ENCODE measurements at regions not wholly inside any gene's neighbourhood (a gene's known extent, or its start where the extent isn't known, plus 50 kb on each side); places are given as distances from the start of the nearest gene placed in this dataset.

DNA sequence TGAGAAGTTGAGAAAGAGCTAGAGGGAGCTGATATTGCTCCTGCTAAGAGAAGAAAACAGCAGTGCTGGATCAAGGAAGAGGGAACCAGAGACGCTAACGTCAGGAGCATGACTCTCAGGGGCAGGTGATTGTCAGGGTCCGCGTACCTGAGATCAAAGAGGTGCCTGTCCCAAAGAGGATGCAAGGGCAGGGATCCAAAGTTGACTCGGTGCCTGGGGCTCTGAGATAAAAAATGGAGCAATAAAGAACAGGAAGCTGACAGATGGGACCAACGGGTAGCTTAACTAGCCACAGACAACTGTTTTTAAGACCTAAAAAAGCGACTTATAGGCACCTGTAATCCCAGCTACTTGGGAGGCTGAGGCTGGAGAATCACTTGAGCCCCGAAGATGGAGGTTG lies 517.8 kb downstream of the IRX1 start:
- no peak overlapping the region for H3K4me3 ChIP-seq
- no peak for DNase-seq (ENCODE audit: low read depth in 1 of 2, low spot score in 2 of 2)
- H3K9me3 ChIP-seq (replicated peaks) = peaks cover 36% of the 10 kb centered on the region
- no peaks in the 10 kb centered on the region for H3K27me3 ChIP-seq (replicated peaks)
- no peaks in the 10 kb centered on the region for H3K4me1 ChIP-seq (replicated peaks)
- H3K36me3 ChIP-seq = no peaks in the 10 kb centered on the region
- H3K27ac ChIP-seq = no peak overlapping the region

DNA sequence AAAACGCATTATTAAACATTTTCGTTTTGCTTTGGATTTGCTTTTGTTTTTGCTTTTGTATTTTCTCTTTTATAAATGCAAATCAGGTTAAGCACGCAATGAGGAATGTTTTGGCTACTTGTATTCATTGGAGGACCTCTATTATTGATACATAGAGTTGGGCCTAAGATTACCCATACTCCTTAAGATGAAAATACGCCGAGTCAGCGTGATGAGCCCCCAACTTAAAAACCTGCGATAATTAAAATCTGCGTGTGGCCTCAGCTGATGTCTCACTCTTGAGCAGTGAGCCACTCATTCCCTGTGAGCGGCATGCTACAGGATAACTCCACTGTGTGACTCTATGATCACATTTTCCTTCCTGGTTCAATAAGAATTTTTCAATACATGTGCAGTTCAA lies 518.3 kb downstream of the IRX1 start:
- H3K4me3 ChIP-seq = no peak overlapping the region
- peaks cover 37% of the 10 kb centered on the region for H3K9me3 ChIP-seq (replicated peaks)
- no peak overlapping the region for H3K27ac ChIP-seq
- no peak for DNase-seq (ENCODE audit: low read depth in 1 of 2, low spot score in 2 of 2)
- no peaks in the 10 kb centered on the region for H3K36me3 ChIP-seq
- H3K4me1 ChIP-seq (replicated peaks) = no peaks in the 10 kb centered on the region
- H3K27me3 ChIP-seq (replicated peaks) = no peaks in the 10 kb centered on the region

DNA sequence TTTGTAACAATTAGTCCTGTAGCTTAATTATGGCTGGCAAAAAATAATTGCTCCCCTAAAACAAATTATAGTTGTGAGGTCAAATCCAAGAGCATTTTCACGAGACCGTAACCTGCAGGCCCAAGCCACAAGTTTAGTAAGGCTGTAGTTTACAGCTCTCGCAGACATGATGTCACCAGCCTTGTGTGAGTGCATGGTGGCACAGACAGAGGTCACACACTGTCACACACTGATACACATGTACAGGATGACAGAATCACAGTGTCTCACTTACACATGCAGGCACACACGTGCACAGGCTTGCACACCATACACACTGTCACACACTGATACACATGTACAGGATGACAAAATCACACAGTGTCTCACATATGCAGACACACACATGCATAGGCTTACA lies 518.8 kb downstream of the IRX1 start:
- Histone ChIP-seq H3K27me3 (replicated peaks) (no peaks in the 10 kb centered on the region), H3K27ac (no peak overlapping the region), H3K9me3 (replicated peaks) (peaks cover 42% of the 10 kb centered on the region), H3K4me3 (no peak overlapping the region), H3K4me1 (replicated peaks) (no peaks in the 10 kb centered on the region), H3K36me3 (no peaks in the 10 kb centered on the region)
- DNase-seq (ENCODE audit: low read depth in 1 of 2, low spot score in 2 of 2) = no peak

DNA sequence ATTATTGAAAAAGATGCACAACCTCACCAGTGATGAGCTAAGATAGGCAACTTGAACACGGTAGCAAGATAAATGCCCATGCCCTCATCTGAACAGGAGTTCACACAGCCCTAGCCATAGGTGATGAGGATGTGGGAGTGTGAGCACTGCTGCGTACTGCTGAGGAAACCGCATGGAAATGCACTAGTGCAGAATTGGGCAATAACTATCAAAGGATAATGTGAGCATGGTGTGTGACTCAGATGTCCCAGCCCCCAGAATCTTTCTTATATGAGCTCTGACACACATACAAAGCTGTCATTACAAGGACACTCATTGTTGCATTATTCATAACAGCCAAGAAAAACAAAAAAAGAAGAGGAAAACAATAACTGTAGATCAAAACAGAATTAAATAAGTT lies 521.2 kb downstream of the IRX1 start:
- Histone ChIP-seq H3K27me3 (replicated peaks) (no peaks in the 10 kb centered on the region), H3K9me3 (replicated peaks) (peaks cover 44% of the 10 kb centered on the region), H3K4me3 (no peak overlapping the region), H3K4me1 (replicated peaks) (no peaks in the 10 kb centered on the region), H3K36me3 (no peaks in the 10 kb centered on the region), H3K27ac (no peak overlapping the region)
- no peak for DNase-seq (ENCODE audit: low read depth in 1 of 2, low spot score in 2 of 2)

DNA sequence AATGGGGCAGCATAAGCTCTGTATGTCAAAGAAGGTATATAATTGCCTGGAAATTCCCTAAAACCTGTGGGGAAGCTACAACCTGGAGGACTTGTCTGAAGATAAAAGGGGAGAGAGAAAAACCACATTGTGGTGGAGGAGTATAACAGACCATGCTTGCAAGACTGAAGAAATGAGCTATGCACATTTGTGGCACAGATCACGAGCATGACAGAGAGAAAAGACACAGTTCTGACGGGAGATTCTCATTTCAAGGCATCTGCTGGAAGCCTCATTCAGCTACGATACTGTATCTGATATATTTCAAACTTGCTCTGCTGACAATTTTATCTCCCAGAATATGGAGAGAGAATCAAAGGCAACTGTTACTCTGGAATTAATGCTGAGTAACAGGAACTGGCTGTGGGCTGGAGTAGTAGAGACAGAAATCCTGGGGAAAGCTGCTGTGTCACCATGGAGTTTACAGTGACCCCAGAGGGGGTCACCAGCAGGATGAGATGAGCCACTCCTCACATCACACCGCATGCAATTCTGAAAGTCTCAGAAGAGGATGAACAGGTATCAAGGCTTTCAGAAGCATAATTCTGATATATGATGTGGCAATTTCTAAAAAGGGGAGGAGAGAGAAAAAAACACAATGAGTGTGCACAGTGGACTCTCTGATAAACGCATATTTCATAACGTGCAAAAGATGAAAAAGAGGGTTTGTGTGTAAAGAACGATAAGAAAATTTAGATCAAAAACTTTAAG lies 528.8 kb downstream of the IRX1 start:
- peaks cover 21% of the 10 kb centered on the region for H3K9me3 ChIP-seq (replicated peaks)
- H3K27me3 ChIP-seq (replicated peaks) = no peaks in the 10 kb centered on the region
- no peak for DNase-seq (ENCODE audit: low read depth in 1 of 2, low spot score in 2 of 2)
- no peak overlapping the region for H3K4me3 ChIP-seq
- H3K4me1 ChIP-seq (replicated peaks) = no peaks in the 10 kb centered on the region
- no peaks in the 10 kb centered on the region for H3K36me3 ChIP-seq
- H3K27ac ChIP-seq = no peak overlapping the region

DNA sequence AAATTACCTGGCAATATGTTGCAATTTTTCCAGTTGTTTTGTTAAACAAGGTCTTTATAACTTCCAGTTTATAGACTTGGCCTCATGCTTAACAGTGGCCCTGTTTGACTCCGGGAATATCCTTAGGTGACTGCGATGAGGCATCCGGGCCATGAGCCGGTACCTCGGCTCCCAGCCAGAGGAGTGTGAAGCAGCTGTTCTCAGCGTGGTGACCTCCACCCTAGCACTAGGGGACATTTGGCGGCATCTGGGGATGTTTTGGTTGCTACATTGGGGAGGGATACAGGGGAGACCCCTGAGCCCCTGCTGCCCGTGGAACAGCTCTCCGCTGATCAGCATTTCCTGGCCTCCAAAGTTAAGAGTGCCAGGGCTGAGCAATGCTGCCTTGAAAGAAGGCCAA lies 533.4 kb downstream of the IRX1 start:
- DNase-seq (ENCODE audit: low read depth in 1 of 2, low spot score in 2 of 2) = no peak
- no peak overlapping the region for H3K4me3 ChIP-seq
- no peaks in the 10 kb centered on the region for H3K36me3 ChIP-seq
- H3K9me3 ChIP-seq (replicated peaks) = peaks cover 20% of the 10 kb centered on the region
- H3K27me3 ChIP-seq (replicated peaks) = no peaks in the 10 kb centered on the region
- H3K4me1 ChIP-seq (replicated peaks) = no peaks in the 10 kb centered on the region
- no peak overlapping the region for H3K27ac ChIP-seq

DNA sequence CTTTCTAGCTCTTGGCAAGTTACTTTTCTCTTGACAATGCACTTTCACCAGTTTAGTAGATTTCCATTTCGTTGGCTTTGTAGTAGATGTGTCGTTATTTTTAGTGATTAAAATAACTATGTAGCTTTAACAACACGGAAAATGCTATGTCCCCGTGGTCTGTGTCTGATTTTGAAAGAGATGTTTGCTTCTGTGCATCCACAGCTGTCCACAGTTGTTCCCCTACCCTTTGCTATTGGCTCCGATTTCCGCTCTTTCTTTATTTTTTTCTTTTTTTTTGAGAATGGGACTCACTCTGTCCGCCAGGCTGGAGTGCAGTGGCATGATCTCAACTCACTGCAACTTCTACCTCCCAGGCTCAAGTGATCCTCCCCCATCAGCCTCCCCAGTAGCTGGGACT lies 533.9 kb downstream of the IRX1 start:
- DNase-seq (ENCODE audit: low read depth in 1 of 2, low spot score in 2 of 2) = no peak
- H3K4me3 ChIP-seq = no peak overlapping the region
- no peaks in the 10 kb centered on the region for H3K4me1 ChIP-seq (replicated peaks)
- peaks cover 20% of the 10 kb centered on the region for H3K9me3 ChIP-seq (replicated peaks)
- no peaks in the 10 kb centered on the region for H3K27me3 ChIP-seq (replicated peaks)
- no peak overlapping the region for H3K27ac ChIP-seq
- H3K36me3 ChIP-seq = no peaks in the 10 kb centered on the region

DNA sequence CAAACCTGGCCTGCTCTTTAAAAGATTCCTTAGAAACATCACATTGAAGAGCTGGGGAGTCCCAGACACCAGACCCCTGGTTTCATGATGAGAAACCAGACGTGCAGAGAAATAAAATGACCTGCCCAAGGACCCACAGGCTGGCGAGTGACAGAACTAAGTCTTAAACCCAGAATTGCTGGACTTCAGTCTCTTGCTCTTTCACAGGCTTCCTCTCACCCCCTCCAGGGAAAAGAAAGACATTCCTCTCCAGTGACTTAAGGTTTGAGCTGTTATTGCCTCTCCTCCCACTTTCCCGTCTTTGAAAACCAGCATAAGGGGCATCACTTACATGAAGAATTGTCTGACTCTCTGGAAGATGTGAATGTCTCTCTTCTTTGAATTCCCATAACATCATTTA lies 535.2 kb downstream of the IRX1 start:
- Histone ChIP-seq H3K27ac (no peak overlapping the region), H3K4me3 (no peak overlapping the region), H3K27me3 (replicated peaks) (no peaks in the 10 kb centered on the region), H3K9me3 (replicated peaks) (peaks cover 10% of the 10 kb centered on the region), H3K4me1 (replicated peaks) (no peaks in the 10 kb centered on the region), H3K36me3 (no peaks in the 10 kb centered on the region)
- DNase-seq (ENCODE audit: low read depth in 1 of 2, low spot score in 2 of 2) = no peak

DNA sequence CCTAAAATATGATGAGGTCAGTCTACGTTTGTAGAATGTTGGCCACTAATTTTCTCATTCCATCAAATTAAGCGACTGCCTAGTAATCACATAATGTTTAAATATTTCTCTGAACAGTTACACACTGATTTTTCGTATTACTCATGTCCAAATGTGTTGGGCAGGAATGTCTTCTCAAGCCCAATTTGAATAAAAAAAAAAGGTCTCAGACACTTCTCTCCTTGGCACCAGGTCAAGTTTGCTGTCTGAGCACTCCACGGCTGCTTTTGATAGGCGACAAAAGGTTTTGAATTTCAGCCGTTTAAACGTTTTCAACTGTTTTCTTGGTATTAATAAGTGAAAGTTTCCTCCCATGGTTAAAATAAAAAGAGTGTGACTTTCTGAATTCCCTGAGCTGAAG lies 542.1 kb downstream of the IRX1 start:
- H3K4me1 ChIP-seq (replicated peaks) = no peaks in the 10 kb centered on the region
- H3K27ac ChIP-seq = no peak overlapping the region
- no peak for DNase-seq (ENCODE audit: low read depth in 1 of 2, low spot score in 2 of 2)
- H3K27me3 ChIP-seq (replicated peaks) = no peaks in the 10 kb centered on the region
- peaks cover 9% of the 10 kb centered on the region for H3K9me3 ChIP-seq (replicated peaks)
- no peak overlapping the region for H3K4me3 ChIP-seq
- H3K36me3 ChIP-seq = no peaks in the 10 kb centered on the region

DNA sequence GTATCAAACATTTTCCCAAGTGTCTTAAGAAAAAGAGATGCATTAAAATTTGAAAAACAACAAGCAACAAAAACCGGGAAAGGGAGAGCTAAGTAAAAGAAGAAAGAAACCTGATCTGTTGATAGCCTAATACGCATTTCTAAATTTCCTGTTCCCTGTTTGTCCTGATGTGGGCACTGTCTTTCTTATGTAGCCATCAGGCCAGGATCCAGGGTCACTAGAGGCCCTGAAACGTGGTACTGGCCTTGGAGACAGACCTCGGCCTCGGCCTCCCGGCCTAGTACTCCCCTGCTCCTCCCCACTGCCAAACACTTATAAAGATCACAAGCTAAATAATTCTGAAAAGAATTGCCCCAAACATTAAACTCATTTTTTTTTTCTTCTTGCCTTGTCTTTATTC lies 547.2 kb downstream of the IRX1 start:
- Histone ChIP-seq H3K27me3 (replicated peaks) (no peaks in the 10 kb centered on the region), H3K36me3 (no peaks in the 10 kb centered on the region), H3K9me3 (replicated peaks) (peaks cover 16% of the 10 kb centered on the region), H3K4me3 (no peak overlapping the region), H3K27ac (no peak overlapping the region), H3K4me1 (replicated peaks) (no peaks in the 10 kb centered on the region)
- no peak for DNase-seq (ENCODE audit: low read depth in 1 of 2, low spot score in 2 of 2)

DNA sequence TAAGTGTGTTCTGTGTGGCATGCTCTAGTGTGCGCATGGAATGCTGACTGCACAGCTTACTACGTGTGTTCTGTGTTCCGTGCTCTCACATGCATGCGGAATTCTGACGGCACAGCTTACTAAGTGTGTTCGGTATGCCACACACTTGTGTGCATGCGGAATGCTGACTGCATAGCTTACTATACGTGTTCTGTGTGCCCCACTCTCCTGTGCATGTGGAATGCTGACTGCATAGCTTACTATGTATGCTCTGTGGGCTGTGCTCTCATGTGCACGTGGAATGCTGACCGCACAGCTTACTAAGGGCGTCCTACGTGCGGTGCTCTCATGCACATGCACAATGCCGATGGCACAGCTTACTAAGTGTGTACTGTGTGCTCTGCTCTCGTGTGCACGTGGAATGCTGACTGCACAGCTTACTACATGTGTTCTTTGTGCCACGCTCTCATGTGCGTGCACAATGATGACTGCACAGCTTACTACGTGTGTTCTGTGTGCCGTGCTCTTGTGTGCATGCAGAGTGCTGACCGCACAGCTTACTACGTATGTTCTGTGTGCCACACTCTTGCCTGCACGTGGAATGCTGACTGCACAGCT lies 548.9 kb downstream of the IRX1 start:
- Histone ChIP-seq H3K4me1 (replicated peaks) (no peaks in the 10 kb centered on the region), H3K27ac (no peak overlapping the region), H3K4me3 (no peak overlapping the region), H3K9me3 (replicated peaks) (peaks cover 10% of the 10 kb centered on the region; the same call in 1 of the 2 replicates), H3K27me3 (replicated peaks) (no peaks in the 10 kb centered on the region), H3K36me3 (no peaks in the 10 kb centered on the region)
- DNase-seq (ENCODE audit: low read depth in 1 of 2, low spot score in 2 of 2) = no peak

DNA sequence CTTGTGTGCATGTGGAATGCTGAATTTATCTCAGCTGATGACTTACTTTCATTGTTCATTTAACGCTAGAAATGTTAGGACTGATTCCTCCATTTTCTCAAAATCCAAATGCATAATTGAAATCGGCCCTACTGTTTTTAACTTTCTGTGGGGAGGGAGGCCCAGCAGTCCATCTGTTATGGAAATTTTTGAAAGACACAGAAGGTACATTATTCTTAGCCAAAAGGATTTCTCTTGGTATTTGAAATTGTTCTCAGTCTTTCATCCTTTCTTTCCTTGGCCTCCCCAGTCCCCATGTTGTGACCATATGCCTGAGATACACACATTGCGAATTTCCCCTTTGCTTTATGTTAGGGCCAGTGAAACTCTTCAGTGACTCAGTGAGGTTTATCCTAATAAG lies 549.9 kb downstream of the IRX1 start:
- Histone ChIP-seq H3K27me3 (replicated peaks) (no peaks in the 10 kb centered on the region), H3K27ac (no peak overlapping the region), H3K9me3 (replicated peaks) (peaks cover 10% of the 10 kb centered on the region; the same call in 1 of the 2 replicates), H3K4me3 (no peak overlapping the region), H3K36me3 (no peaks in the 10 kb centered on the region), H3K4me1 (replicated peaks) (no peaks in the 10 kb centered on the region)
- DNase-seq (ENCODE audit: low read depth in 1 of 2, low spot score in 2 of 2) = no peak

DNA sequence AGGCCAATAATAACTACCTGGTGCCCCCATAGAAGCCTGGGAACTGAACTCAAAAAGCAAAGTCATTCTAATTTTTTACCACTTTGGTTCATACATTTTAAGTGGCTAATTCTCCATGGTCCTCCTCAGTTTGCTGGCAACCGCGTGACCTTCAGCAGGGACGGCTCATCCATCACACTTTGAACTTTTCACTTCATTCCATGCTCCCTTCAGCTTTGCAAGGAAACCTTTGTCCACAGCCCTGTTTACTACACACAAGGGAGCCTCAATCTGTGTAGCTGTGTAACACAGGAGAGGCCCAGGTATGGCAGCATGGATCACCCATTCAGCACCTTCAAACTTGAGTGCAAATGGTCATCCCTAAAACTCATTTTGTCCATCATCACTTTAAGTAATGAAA lies 552.4 kb downstream of the IRX1 start:
- peaks cover 10% of the 10 kb centered on the region; the same call in 1 of the 2 replicates for H3K9me3 ChIP-seq (replicated peaks)
- H3K4me3 ChIP-seq = no peak overlapping the region
- H3K27me3 ChIP-seq (replicated peaks) = no peaks in the 10 kb centered on the region
- H3K36me3 ChIP-seq = no peaks in the 10 kb centered on the region
- no peaks in the 10 kb centered on the region for H3K4me1 ChIP-seq (replicated peaks)
- H3K27ac ChIP-seq = no peak overlapping the region
- DNase-seq (ENCODE audit: low read depth in 1 of 2, low spot score in 2 of 2) = no peak

DNA sequence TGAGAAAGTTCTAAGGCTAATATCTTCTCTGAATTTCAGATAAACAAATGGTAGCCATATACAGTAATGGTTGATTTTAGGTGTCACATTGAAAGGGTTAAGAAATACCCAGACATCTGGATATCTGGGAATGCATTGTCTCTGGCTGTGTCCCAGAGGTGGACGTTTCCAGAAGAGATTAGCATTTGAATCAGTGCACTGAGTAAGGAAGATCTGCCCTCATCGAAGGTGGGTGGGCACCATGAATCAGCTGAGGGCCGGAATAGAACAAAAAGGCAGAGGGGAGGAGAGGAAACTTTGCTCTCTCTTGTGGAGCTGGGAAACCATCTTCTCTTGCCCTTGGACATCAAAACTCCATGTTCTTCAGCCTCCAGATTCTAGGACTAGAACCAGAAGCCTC lies 554.4 kb downstream of the IRX1 start:
- Histone ChIP-seq H3K27me3 (replicated peaks) (no peaks in the 10 kb centered on the region), H3K4me1 (replicated peaks) (no peaks in the 10 kb centered on the region), H3K4me3 (no peak overlapping the region), H3K9me3 (replicated peaks) (peaks cover 9% of the 10 kb centered on the region; the same call in 1 of the 2 replicates), H3K27ac (no peak overlapping the region), H3K36me3 (no peaks in the 10 kb centered on the region)
- DNase-seq (ENCODE audit: low read depth in 1 of 2, low spot score in 2 of 2) = no peak

DNA sequence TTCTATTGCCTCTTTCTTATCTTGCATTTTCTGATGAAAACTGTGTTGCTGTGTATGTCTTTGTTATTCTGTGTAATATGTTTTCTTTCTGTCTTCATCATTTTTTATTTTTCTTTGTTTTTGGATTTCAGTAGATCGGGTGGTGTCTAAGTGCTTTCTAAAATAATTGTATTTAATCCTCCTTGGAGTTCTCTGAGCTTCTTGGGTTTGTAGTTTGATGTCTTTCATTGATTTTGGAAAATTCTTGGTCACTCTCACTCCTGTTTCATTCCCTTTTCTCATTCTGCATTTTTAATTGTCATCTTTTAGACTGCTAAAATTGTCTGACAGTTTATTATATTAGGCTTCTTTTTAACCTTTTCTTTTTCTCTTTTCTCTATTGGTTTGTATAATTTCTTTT lies 560.5 kb downstream of the IRX1 start:
- Histone ChIP-seq H3K9me3 (replicated peaks) (peaks cover 11% of the 10 kb centered on the region; the same call in 1 of the 2 replicates), H3K27ac (no peak overlapping the region), H3K27me3 (replicated peaks) (no peaks in the 10 kb centered on the region), H3K4me3 (no peak overlapping the region), H3K4me1 (replicated peaks) (no peaks in the 10 kb centered on the region), H3K36me3 (no peaks in the 10 kb centered on the region)
- no peak for DNase-seq (ENCODE audit: low read depth in 1 of 2, low spot score in 2 of 2)
